Astrocyte (in vitro differentiated cells and primary cell): ENCODE measurements at regions not wholly inside any gene's neighbourhood (a gene's known extent, or its start where the extent isn't known, plus 50 kb on each side); places are given as distances from the start of the nearest gene placed in this dataset.

ENCODE experiments used
- DNase-seq: peaks from one replicate; pipeline ENCODE4 v3.0.0-alpha.2; 2010; ENCODE audit warnings: low read depth
- FAIRE-seq: peaks from 2 replicates; lab custom pipeline; 2011; peaks lifted over from hg19 to GRCh38; lab: Jason Lieb, UNC
- H2AFZ ChIP-seq: 2 replicates; pipeline ENCODE4 v1.6.0; 2012; ENCODE audit warnings: low read depth, low read length, inconsistent platforms
- H3K27ac ChIP-seq: 2 replicates; pipeline ENCODE4 v1.5.1; 2011; ENCODE audit warnings: low read depth, low read length, inconsistent platforms
- H3K27me3 ChIP-seq: 2 replicates; pipeline ENCODE4 v1.6.0; 2011; ENCODE audit warnings: low read length, inconsistent platforms; ENCODE audit not compliant: insufficient read depth
- H3K36me3 ChIP-seq: 2 replicates; pipeline ENCODE4 v1.5.1; 2011; ENCODE audit warnings: low read length, inconsistent platforms; ENCODE audit not compliant: insufficient read depth
- H3K4me1 ChIP-seq: 2 replicates; pipeline ENCODE4 v1.5.1; 2011; ENCODE audit warnings: low read length, inconsistent platforms; ENCODE audit not compliant: insufficient read depth
- H3K4me2 ChIP-seq: 2 replicates; pipeline ENCODE4 v1.6.0; 2012; ENCODE audit warnings: low read length, inconsistent platforms
- H3K4me3 ChIP-seq: 2 replicates; pipeline ENCODE4 v1.5.1; 2011; ENCODE audit warnings: low read depth, mild to moderate bottlenecking, low read length, inconsistent platforms; ENCODE audit not compliant: insufficient read depth
- H3K79me2 ChIP-seq: 2 replicates; pipeline ENCODE4 v1.6.0; 2012; ENCODE audit warnings: mild to moderate bottlenecking, low read length, inconsistent platforms; ENCODE audit not compliant: insufficient read depth
- H3K9ac ChIP-seq: 2 replicates; pipeline ENCODE4 v1.6.0; 2012; ENCODE audit warnings: mild to moderate bottlenecking, low read length, inconsistent platforms
- H3K9me3 ChIP-seq: 2 replicates; pipeline ENCODE4 v1.5.1; 2012; ENCODE audit warnings: low read depth, mild to moderate bottlenecking, low read length, inconsistent platforms; ENCODE audit not compliant: insufficient read depth
- H4K20me1 ChIP-seq: 2 replicates; pipeline ENCODE4 v1.6.0; 2012; ENCODE audit warnings: low read length, inconsistent platforms; ENCODE audit not compliant: insufficient read depth
- H3K27ac Mint-ChIP-seq: one replicate; pipeline ENCODE4 v1.8.0; 2021; ENCODE audit warnings: mild to moderate bottlenecking, mixed read lengths; ENCODE audit not compliant: unreplicated experiment
- H3K27me3 Mint-ChIP-seq: one replicate; pipeline ENCODE4 v1.8.0; 2021; ENCODE audit warnings: low read depth, mixed read lengths; ENCODE audit not compliant: unreplicated experiment
- H3K36me3 Mint-ChIP-seq: one replicate; pipeline ENCODE4 v1.8.0; 2021; ENCODE audit warnings: low read depth, mixed read lengths; ENCODE audit not compliant: unreplicated experiment
- H3K4me1 Mint-ChIP-seq: one replicate; pipeline ENCODE4 v1.8.0; 2021; ENCODE audit warnings: low read depth, mixed read lengths; ENCODE audit not compliant: unreplicated experiment
- H3K4me3 Mint-ChIP-seq: one replicate; pipeline ENCODE4 v1.8.0; 2021; ENCODE audit warnings: mild to moderate bottlenecking, moderate library complexity, mixed read lengths; ENCODE audit not compliant: unreplicated experiment
- H3K9me3 Mint-ChIP-seq: one replicate; pipeline ENCODE4 v1.8.0; 2021; ENCODE audit warnings: mild to moderate bottlenecking, mixed read lengths; ENCODE audit not compliant: unreplicated experiment
- EZH2 ChIP-seq: IDR thresholded peaks from 2 replicates; pipeline ENCODE4 v1.6.1; 2012; ENCODE audit warnings: mild to moderate bottlenecking, low read length, inconsistent platforms; ENCODE audit not compliant: insufficient read depth
- TF ChIP-seq, protein P1 (sequence below): IDR thresholded peaks from 2 replicates; pipeline ENCODE4 v1.5.1; 2011; ENCODE audit warnings: low read depth, mild to moderate bottlenecking, inconsistent platforms, low read length, moderate library complexity; ENCODE audit not compliant: insufficient read depth

DNA sequence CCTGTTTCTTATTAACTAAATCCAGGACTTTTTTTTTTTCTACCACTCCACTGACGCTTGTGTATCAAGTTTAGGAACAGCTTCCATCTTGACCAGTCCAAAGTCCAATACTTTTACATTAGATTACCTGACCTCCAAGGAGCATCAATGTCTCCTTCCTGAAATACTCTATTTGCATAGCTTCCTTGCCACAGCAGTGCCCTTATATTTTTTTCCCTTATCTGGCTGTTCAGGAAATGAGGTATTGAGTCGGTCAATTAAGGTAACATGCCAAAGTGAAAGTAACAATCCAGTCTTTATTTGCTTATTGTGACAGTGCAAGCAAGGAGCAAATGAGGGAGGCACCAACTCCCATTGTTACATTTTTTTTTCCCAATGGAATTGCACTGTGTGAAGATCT lies 730.8 kb upstream of the NDST4 start:
- Histone ChIP-seq H3K9ac (no peak overlapping the region), H3K4me1 (no peaks in the 10 kb centered on the region), H3K36me3 (no peaks in the 10 kb centered on the region), H3K9me3 (no peaks in the 10 kb centered on the region), H3K4me2 (no peak overlapping the region), H3K79me2 (no peaks in the 10 kb centered on the region), H3K27me3 (no peaks in the 10 kb centered on the region), H4K20me1 (no peaks in the 10 kb centered on the region), H3K4me3 (no peak overlapping the region), H3K27ac (no peak overlapping the region), H2AFZ (no peak overlapping the region)
- Mint-ChIP-seq H3K27ac (no peak overlapping the region), H3K9me3 (peaks cover 4% of the 10 kb centered on the region), H3K27me3 (no peaks in the 10 kb centered on the region), H3K4me1 (no peaks in the 10 kb centered on the region), H3K36me3 (no peaks in the 10 kb centered on the region), H3K4me3 (no peak overlapping the region)
- no peak for TF ChIP-seq EZH2
- TF ChIP-seq, protein P1, sequence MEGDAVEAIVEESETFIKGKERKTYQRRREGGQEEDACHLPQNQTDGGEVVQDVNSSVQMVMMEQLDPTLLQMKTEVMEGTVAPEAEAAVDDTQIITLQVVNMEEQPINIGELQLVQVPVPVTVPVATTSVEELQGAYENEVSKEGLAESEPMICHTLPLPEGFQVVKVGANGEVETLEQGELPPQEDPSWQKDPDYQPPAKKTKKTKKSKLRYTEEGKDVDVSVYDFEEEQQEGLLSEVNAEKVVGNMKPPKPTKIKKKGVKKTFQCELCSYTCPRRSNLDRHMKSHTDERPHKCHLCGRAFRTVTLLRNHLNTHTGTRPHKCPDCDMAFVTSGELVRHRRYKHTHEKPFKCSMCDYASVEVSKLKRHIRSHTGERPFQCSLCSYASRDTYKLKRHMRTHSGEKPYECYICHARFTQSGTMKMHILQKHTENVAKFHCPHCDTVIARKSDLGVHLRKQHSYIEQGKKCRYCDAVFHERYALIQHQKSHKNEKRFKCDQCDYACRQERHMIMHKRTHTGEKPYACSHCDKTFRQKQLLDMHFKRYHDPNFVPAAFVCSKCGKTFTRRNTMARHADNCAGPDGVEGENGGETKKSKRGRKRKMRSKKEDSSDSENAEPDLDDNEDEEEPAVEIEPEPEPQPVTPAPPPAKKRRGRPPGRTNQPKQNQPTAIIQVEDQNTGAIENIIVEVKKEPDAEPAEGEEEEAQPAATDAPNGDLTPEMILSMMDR = no peak
- FAIRE-seq = no peak
- DNase-seq = no peak

GRCh38 chr4:115841871-115842270 lies 728.5 kb upstream of the NDST4 start:
- no peaks in the 10 kb centered on the region for H3K9me3 ChIP-seq
- FAIRE-seq (no peak), DNase-seq (no peak)
- H3K36me3 Mint-ChIP-seq = no peaks in the 10 kb centered on the region
- no peak overlapping the region for H3K4me3 Mint-ChIP-seq
- H3K4me1 ChIP-seq = no peaks in the 10 kb centered on the region
- H3K27ac ChIP-seq = no peak overlapping the region
- H3K4me2 ChIP-seq = no peak overlapping the region
- H3K36me3 ChIP-seq = no peaks in the 10 kb centered on the region
- peaks cover 15% of the 10 kb centered on the region for H3K9me3 Mint-ChIP-seq
- H4K20me1 ChIP-seq = no peaks in the 10 kb centered on the region
- no peak overlapping the region for H3K9ac ChIP-seq
- H3K27me3 ChIP-seq = no peaks in the 10 kb centered on the region
- no peaks in the 10 kb centered on the region for H3K4me1 Mint-ChIP-seq
- no peaks in the 10 kb centered on the region for H3K27me3 Mint-ChIP-seq
- H2AFZ ChIP-seq = no peak overlapping the region
- H3K27ac Mint-ChIP-seq = no peak overlapping the region
- H3K4me3 ChIP-seq = no peak overlapping the region
- no peaks in the 10 kb centered on the region for H3K79me2 ChIP-seq
- TF ChIP-seq, protein P1 = no peak
- TF ChIP-seq EZH2 = no peak

GRCh38 chr4:115834441-115834840 lies 721.0 kb upstream of the NDST4 start:
- TF ChIP-seq, protein P1 = no peak
- TF ChIP-seq EZH2 = no peak
- Mint-ChIP-seq H3K4me1 (no peaks in the 10 kb centered on the region), H3K27ac (no peak overlapping the region), H3K4me3 (no peak overlapping the region), H3K27me3 (no peaks in the 10 kb centered on the region), H3K36me3 (no peaks in the 10 kb centered on the region), H3K9me3 (peaks cover 17% of the 10 kb centered on the region)
- H3K9me3 ChIP-seq = no peaks in the 10 kb centered on the region
- no peak for FAIRE-seq
- no peak overlapping the region for H2AFZ ChIP-seq
- H3K27me3 ChIP-seq = no peaks in the 10 kb centered on the region
- H3K79me2 ChIP-seq = no peaks in the 10 kb centered on the region
- H3K9ac ChIP-seq = no peak overlapping the region
- H3K4me2 ChIP-seq = no peak overlapping the region
- no peak overlapping the region for H3K4me3 ChIP-seq
- no peak for DNase-seq
- no peak overlapping the region for H3K27ac ChIP-seq
- H4K20me1 ChIP-seq = no peaks in the 10 kb centered on the region
- no peaks in the 10 kb centered on the region for H3K36me3 ChIP-seq
- no peaks in the 10 kb centered on the region for H3K4me1 ChIP-seq
